GM19372 (cell line): ENCODE measurements at regions not wholly inside any gene's neighbourhood (a gene's known extent, or its start where the extent isn't known, plus 50 kb on each side); places are given as distances from the start of the nearest gene placed in this dataset.
"Not testable (repeated sequence)": the region's sequence is repeated elsewhere in the genome, so short reads cannot be mapped to it uniquely, and the experiment has no call there.

ENCODE experiments used
- ATAC-seq: cut with Tn5 transposase; IDR thresholded peaks from one replicate; pipeline ENCODE4 v1.9.1; 2021; ENCODE audit warnings: mild to moderate bottlenecking, low read depth, moderate library complexity; ENCODE audit not compliant: unreplicated experiment

DNA sequence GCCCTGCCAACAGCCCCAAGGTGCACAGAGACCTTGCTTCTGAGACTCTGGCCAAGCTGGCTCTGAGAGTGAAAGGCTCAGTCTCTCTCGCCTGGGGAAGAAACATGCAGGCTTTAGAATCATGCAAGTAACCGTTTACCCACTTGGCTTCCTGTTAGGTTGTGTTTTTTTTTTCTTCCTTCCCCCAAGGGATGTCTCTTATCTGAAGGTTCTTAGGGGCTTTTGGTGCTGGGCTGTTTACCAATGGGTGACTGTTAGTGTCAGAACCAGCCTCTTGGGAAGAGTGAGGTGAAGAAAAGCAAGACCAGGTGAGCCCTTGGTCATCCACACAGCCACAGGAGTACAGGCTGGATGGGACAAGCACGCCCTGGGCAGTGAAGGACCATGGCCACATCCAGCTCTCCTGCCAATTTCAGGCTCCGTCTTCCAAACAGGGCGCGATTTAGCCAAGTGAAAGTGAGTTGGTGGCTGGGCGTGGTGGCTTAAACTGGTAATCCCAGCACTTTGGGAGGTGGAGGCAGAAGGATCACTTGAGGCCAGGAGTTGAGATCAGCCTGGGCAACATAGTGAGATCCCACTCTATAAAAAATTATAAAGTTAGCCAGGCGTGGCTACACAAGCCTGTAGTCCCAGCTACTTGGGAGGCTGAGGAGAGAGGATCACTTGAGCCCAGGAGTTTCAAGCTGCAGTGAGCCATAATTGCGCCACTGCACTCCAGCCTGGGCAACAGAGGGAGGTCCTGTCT, 76.3 kb upstream of the CUX1 start:
- ATAC-seq: peak; percentile 55

- ATAC-seq: no peak
Measured at GRCh38 chr7:101743241-101743994, 74.0 kb upstream of the CUX1 start.

DNA sequence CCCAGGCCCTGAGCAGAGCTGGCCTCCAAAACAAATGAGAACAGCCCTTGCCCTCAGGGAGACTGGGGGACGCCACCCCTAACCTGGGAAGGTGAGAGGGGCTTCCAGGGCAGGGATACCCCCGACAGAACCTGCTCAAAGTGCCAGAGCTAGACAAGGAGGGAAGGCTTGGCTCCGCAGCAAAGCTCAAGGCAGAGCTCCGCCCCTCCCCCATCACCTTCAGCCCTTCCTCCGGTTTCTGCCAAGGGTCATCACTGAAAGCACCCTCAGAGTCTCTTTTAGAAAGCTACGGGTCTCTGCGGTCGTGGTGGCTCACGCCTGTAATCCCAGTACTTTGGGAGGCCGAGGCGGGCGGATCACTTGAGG, 73.4 kb upstream of the CUX1 start:
- no peak for ATAC-seq

DNA sequence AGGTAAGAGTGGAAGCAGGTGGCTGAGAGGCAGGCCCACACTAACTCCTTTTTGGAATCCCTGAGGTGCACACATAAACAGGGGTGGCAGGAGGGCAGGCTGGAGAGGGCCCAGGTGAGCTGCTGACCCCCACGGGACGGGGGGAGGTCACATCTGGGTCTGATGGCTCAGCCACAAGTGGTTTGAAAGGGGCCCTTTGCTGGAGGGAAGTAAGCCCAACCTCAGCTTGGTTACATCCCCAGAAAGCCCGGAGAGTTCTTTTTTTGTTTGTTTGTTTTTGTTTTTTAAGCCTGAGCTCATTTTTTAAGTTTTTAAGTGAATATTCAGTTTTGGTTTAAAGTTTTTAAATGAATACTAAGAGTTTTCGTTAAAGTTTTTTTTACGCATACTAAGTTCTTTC, 72.8 kb upstream of the CUX1 start:
- no peak for ATAC-seq

DNA sequence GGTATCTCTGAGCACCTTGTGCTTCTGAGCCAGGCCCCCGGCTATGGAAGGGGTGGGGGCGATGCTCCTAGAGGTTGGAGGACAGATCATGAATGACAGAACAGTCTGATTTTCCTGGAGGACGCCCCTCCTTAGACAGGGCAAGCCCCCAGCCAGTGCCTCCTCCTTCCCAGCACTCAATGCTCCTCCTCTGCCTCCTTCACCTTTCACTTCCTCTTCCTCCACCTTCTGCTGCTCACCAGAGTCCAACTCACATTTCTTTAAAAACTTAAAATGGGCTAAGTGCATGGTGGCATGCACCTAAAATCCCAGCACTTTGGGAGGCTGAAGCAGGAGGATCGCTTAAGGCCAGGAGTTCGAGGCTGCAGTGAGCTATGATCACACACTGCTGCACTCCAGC, 71.1 kb upstream of the CUX1 start:
- no peak for ATAC-seq

GRCh38 chr7:101747053-101747878, 70.2 kb upstream of the CUX1 start:
- no peak for ATAC-seq

DNA sequence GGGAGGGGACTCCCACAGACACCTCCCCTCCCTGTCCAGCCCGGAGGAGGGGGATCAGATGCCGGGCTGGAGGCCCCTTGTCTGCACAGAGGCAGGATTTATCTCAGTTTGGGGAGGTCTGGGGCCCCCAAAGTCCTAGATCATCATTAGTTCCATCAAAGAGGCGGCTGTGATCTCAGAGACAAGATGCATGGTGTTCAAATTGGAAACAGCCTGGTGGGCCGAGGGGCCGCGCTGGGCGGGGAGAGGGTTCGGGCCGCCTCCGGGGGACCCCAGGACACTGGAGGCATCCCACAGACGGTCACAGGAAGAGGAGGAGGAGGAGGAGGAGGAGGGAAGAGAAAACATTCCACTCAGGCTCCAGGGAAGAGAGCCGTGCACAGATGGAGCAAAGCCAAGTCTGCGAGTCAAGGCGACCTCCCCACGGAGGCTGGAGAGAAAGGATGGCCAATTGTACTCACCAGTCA, 69.5 kb upstream of the CUX1 start:
- no peak for ATAC-seq

DNA sequence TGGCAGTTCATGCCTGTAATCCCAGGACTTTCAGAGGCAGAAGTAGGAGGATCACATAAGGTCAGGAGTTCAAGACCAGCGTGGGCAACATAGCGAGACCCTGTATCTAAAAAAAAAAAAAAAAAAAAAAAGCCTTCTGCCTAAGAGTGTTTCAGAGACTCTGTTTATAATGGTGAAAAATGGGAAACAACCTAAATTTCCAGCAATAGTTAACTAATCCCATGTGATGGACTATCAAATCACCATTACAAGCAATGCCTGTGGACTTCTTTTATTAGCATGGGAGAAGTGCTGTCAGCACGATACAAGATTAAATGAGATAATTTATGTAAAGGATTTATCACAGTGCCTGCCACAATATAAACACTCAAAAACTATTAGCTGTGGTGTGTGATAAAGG, 67.5 kb upstream of the CUX1 start:
- ATAC-seq: no peak

GRCh38 chr7:101753316-101753715, 64.1 kb upstream of the CUX1 start:
- no peak for ATAC-seq

DNA sequence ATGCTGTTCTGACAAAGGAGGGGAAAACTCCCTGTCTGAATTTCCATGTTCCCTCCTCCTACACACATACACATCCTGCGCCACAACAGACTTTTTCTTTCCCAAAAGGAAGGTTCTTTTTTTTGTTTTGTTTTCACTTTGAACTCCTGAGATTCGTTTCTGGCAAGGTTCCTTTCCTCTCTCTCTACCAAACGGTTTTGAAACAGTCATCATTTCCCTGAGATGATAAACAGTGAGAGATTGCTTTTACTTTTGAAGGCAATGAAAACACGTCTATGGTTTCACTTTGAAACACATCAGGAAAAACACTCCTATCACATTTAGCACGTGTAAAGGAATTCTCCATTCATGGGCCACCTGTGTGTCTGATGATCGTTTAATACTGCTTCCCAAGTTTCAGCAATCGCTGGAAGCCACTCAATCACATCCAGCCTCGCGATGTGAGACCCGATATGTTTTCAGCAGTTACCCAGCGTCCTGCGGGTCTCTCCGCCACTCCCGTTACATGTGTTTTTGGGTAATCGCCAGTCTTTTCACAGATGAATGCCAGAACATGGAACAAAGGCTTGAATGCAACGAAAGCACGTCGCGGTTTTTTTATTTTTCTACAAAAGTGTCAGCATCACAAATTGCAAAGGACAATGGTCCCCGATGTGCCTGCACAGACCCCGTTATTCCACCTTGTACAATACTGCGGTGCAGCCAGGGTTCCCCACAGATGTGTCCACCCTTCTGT, 62.8 kb upstream of the CUX1 start:
- ATAC-seq: no peak

DNA sequence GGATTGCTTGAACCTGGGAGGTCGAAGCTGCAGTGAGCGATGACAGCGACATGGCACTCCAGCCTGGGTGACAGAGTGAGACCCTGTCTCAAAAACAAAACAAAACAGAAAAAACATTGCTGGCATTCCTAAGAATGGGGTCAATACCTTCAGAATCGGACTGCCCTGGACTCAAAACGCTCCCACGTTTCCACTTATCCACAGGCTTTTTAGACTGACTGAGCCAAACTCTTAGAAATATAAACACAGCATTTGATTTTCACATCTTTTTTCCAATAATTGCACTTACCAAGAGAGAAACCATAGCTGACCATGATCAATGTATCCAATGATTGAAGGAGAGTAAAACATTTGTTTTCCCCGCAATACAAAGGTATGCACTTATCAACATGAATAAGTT, 59.5 kb upstream of the CUX1 start:
- ATAC-seq: no peak

DNA sequence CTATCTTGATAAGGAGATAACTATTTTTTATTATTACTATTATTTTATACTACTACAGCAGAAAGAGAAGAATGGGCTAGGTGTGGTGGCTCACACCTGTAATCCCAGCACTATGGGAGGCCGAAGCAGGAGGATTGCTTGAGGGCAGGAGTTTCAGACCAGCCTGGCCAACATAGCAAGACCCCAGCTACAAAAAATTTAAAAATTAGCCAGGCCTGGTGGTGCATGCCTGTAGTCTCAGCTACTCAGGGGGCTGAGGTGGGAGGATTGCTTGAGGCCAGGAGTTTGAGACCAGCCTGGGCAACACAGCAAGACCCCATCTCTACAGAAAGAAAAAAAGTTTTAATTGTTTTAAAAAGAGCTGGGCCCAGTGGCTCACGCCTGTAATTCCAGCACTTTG, 58.9 kb upstream of the CUX1 start:
- not testable (repeated sequence) for ATAC-seq

DNA sequence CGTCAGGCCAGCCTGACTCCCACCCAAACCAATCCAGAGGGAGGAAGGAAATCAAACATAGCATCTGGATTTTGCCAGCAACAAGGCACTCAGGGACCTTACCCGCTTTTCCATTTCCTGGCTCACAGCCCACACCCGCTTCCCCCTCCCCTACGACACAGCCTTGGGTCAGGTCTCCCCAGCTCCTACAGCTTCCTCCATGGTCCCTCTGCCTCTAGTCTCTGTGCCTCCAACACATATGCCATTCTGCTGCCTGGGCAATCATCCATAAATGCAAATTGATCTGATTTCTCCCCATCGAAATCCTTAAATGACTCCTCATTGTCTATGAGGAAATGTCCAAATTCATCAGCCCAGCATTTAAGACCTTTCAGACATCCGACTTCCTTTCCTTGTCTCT, 53.2 kb upstream of the CUX1 start:
- ATAC-seq: no peak

DNA sequence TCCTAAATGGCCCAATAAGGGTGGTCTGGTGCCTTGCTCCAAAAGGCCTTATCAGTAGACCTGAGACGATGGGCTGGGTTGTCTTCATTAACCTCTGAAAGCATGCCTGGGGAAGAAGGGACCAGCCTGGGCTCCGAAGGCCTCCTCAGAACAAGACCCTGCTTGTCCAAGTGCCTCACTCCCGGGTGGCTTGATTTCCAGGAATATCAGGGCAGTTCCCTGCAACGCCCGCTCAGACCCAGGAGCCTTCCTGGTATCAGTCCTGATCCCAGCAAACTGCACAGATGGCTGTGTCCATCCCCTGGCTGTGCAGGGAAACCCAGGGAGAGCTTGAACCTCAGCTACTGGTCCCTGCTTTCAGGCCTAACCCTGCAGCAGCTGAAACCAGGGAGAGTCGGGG, 49.9 kb upstream of the CUX1 start:
- ATAC-seq: no peak
